SK-N-MC (cell line): ENCODE measurements at regions not wholly inside any gene's neighbourhood (a gene's known extent, or its start where the extent isn't known, plus 50 kb on each side); places are given as distances from the start of the nearest gene placed in this dataset.

ENCODE experiments used
- EZH2 ChIP-seq: fragments of 200-600 bp; sonication (generic); IDR thresholded peaks from one replicate; pipeline ENCODE4 v1.6.1; 2017; ENCODE audit warnings: antibody characterized with exemption
- POLR2AphosphoS5 ChIP-seq: IDR thresholded peaks from 2 replicates; pipeline ENCODE4 v1.6.1; 2012; ENCODE audit warnings: mild to moderate bottlenecking, low read depth, low read length, borderline replicate concordance

- TF ChIP-seq EZH2, result no peak
- TF ChIP-seq POLR2AphosphoS5, result no peak
Observed at GRCh38 chr2:41955316-41956043, 92.3 kb upstream of the PKDCC start.
